Stimulated activated CD8-positive, alpha-beta memory T cell treated with anti-CD3 and anti-CD28 coated beads, Interleukin-2, amount 100 ng/mL, for 1 hour (primary cell): ENCODE measurements at regions not wholly inside any gene's neighbourhood (a gene's known extent, or its start where the extent isn't known, plus 50 kb on each side); places are given as distances from the start of the nearest gene placed in this dataset.

ENCODE experiments used
- DNase-seq, 2 donors: peaks; one replicate each; pipeline ENCODE4 v3.0.0-alpha.2; 2020; ENCODE audit warnings: low read depth in 2 of 2

GRCh38 chr13:107332188-107332587 lies 764.3 kb upstream of the ARGLU1 start:
- no peak for DNase-seq

GRCh38 chr13:107331359-107331758 lies 763.4 kb upstream of the ARGLU1 start:
- no peak for DNase-seq

- DNase-seq: no peak
Measured at GRCh38 chr13:107330484-107330883, 762.5 kb upstream of the ARGLU1 start.

GRCh38 chr13:107329991-107330390 lies 762.1 kb upstream of the ARGLU1 start:
- DNase-seq: no peak

- no peak for DNase-seq
Measured at GRCh38 chr13:107324416-107325204, 756.7 kb upstream of the ARGLU1 start.

GRCh38 chr13:107322228-107322627 lies 754.3 kb upstream of the ARGLU1 start:
- DNase-seq: no peak

GRCh38 chr13:107305178-107305577 lies 737.2 kb upstream of the ARGLU1 start:
- DNase-seq: no peak

- no peak for DNase-seq
Measured at GRCh38 chr13:107301724-107302374, 733.9 kb upstream of the ARGLU1 start.

- DNase-seq: no peak
Measured at GRCh38 chr13:107299717-107300116, 731.8 kb upstream of the ARGLU1 start.

GRCh38 chr13:107296804-107297203 lies 728.9 kb upstream of the ARGLU1 start:
- no peak for DNase-seq

- DNase-seq: no peak
Measured at GRCh38 chr13:107295416-107296140, 727.6 kb upstream of the ARGLU1 start.

GRCh38 chr13:107293924-107294323 lies 726.0 kb upstream of the ARGLU1 start:
- DNase-seq: no peak

GRCh38 chr13:107291875-107292274 lies 723.9 kb upstream of the ARGLU1 start:
- DNase-seq: no peak

GRCh38 chr13:107289540-107289939 lies 721.6 kb upstream of the ARGLU1 start:
- no peak for DNase-seq

GRCh38 chr13:107284173-107284572 lies 716.2 kb upstream of the ARGLU1 start:
- DNase-seq: no peak

- DNase-seq: no peak
Measured at GRCh38 chr13:107277911-107278310, 710.0 kb upstream of the ARGLU1 start.

GRCh38 chr13:107276936-107277335 lies 709.0 kb upstream of the ARGLU1 start:
- DNase-seq: no peak

GRCh38 chr13:107275945-107276614 lies 708.1 kb upstream of the ARGLU1 start:
- no peak for DNase-seq

GRCh38 chr13:107275312-107275711 lies 707.4 kb upstream of the ARGLU1 start:
- no peak for DNase-seq

- no peak for DNase-seq
Measured at GRCh38 chr13:107271227-107271626, 703.3 kb upstream of the ARGLU1 start.

GRCh38 chr13:107266657-107267056 lies 698.7 kb upstream of the ARGLU1 start:
- DNase-seq: no peak

- no peak for DNase-seq
Measured at GRCh38 chr13:107258599-107259187, 690.8 kb upstream of the ARGLU1 start.
